ENCODE measurements at regions not wholly inside any gene's neighbourhood (a gene's known extent, or its start where the extent isn't known, plus 50 kb on each side); places are given as distances from the start of the nearest gene placed in this dataset.

DNA sequence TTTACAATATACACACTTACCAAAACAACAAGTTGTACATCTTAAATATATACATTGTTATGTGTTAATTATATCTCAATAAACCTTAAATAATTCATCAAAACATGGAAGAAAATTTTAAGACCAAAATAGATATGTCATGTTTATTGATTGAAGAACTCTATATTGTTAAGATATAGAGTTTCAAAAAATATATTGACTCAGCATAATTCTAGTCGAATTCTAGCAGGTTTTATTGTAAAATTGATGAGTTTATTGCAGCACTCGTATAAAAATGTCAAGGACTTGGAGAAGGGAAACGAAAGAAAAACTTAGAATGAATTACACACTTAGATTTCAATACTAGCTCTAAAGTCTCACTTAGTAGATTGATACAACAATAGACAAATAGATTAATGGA lies 575.4 kb upstream of the SORCS1 start:
- dilution Hi-C loops (cut with HindIII; ENCODE audit: low sequenced_read_pairs, unreplicated experiment) (no loop called here), in situ Hi-C loops (cut with MboI; ENCODE audit: low sequenced_read_pairs) (no loop called here), intact Hi-C loops (cut with micrococcal nuclease) (no loop called here)
- H3K4ac ChIP-seq (ENCODE audit: low read depth, low read length) = no peak overlapping the region
- H3K9me1 ChIP-seq (ENCODE audit: insufficient read depth, low read length) = no peaks in the 10 kb centered on the region
- no peak overlapping the region for H2AK5ac ChIP-seq (ENCODE audit: low read depth, low read length)
- H3K4me2 ChIP-seq (ENCODE audit: low read depth, low read length) = no peak overlapping the region
- no peak overlapping the region for H4K91ac ChIP-seq (ENCODE audit: insufficient read depth, low read depth, low read length)
- no TSS peak for BruUV-seq (replicated peaks)
- no peak overlapping the region for H3K4me3 ChIP-seq (ENCODE audit: insufficient read depth, low read depth, low read length)
- ChIA-PET POLR2A (ENCODE audit: unreplicated experiment) (no interaction called here), CTCF (no interaction called here)
- H3K18ac ChIP-seq (ENCODE audit: low read depth, low read length) = no peak overlapping the region
- no peak overlapping the region for H4K5ac ChIP-seq (ENCODE audit: low read depth, low read length)
- no peak overlapping the region for H2BK5ac ChIP-seq (ENCODE audit: low read depth, low read length, poor library complexity, severe bottlenecking)
- H2AK9ac ChIP-seq (replicated peaks; ENCODE audit: low read depth, low read length, poor library complexity) = no peak overlapping the region
- DNase-seq (no peak), ATAC-seq (ENCODE audit: low read depth) (no peak)
- no peaks in the 10 kb centered on the region for H3K36me3 ChIP-seq (ENCODE audit: control insufficient read depth, insufficient read depth, low read length)
- H3K9ac ChIP-seq (ENCODE audit: low read depth, low read length) = no peak overlapping the region
- H3K27me3 ChIP-seq (ENCODE audit: control insufficient read depth, insufficient read depth, low read length) = no peaks in the 10 kb centered on the region
- H4K8ac ChIP-seq (ENCODE audit: low read depth in 2 of 2, low read length in 2 of 2) = no peak overlapping the region
- no peaks in the 10 kb centered on the region for H3K9me3 ChIP-seq (ENCODE audit: control insufficient read depth, insufficient read depth, low read length)
- no peak overlapping the region for H3K27ac ChIP-seq (ENCODE audit: insufficient read depth, low read length)
- no peak overlapping the region for H2BK20ac ChIP-seq (ENCODE audit: low read depth, low read length)
- WGBS, 2 experiments (ENCODE audit: extremely low coverage in 2 of 2, insufficient read length in 1 of 2) = no CpG with 5 or more reads among the region's 3 CpGs
- no peak overlapping the region for H3K23ac ChIP-seq (ENCODE audit: low read depth, low read length)
- H3K79me1 ChIP-seq (ENCODE audit: low read depth in 1 of 2, low read length in 2 of 2) = no peaks in the 10 kb centered on the region
- no peak overlapping the region for H2BK120ac ChIP-seq (ENCODE audit: low read depth, low read length)
- H3K4me1 ChIP-seq (ENCODE audit: control insufficient read depth, insufficient read depth, low read length) = no peaks in the 10 kb centered on the region
- no peak overlapping the region for H2AFZ ChIP-seq (replicated peaks; ENCODE audit: low read length, poor library complexity)
- no peak overlapping the region for H3K14ac ChIP-seq (replicated peaks; ENCODE audit: low read depth, low read length)
- no peaks in the 10 kb centered on the region for H4K20me1 ChIP-seq (ENCODE audit: insufficient read depth, low read length)
- TF ChIP-seq MAFK (IDR thresholded peaks at IDR 0.05; ENCODE audit: low read depth, low read length) = peak; percentile 81
- TF ChIP-seq CEBPB (IDR thresholded peaks at IDR 0.05; ENCODE audit: low read depth, low read length) = no peak
- H2BK15ac ChIP-seq (ENCODE audit: low read depth, low read length) = no peak overlapping the region
- H3K56ac ChIP-seq (ENCODE audit: extremely low read depth, insufficient read depth, low read length) = no peak overlapping the region

All from IMR-90 (cell line).